Cardiac fibroblast (primary cell): ENCODE measurements at regions not wholly inside any gene's neighbourhood (a gene's known extent, or its start where the extent isn't known, plus 50 kb on each side); places are given as distances from the start of the nearest gene placed in this dataset.
"Not testable (repeated sequence)": the region's sequence is repeated elsewhere in the genome, so short reads cannot be mapped to it uniquely, and the experiment has no call there.

Experiments used
- DNase-seq, 2 donors: peaks; one replicate each; pipeline versions ENCODE4 v3.0.0 to v3.0.0-alpha.2; 2010; ENCODE audit warnings: low read depth in 2 of 2
- H3K4me3 ChIP-seq, 2 donors: replicated peaks in 1 of 2; 1 replicate in 1 of 2; 2 replicates in 1 of 2; pipeline ENCODE4 v1.5.1; 2011; ENCODE audit warnings: low read depth in 2 of 2, low read length in 2 of 2, mild to moderate bottlenecking in 2 of 2, moderate library complexity in 1 of 2
- TF ChIP-seq, protein P1 (sequence below): IDR thresholded peaks from one replicate; pipeline ENCODE4 v1.5.1; 2011; ENCODE audit warnings: low read depth, mild to moderate bottlenecking, low read length, inconsistent platforms

DNA sequence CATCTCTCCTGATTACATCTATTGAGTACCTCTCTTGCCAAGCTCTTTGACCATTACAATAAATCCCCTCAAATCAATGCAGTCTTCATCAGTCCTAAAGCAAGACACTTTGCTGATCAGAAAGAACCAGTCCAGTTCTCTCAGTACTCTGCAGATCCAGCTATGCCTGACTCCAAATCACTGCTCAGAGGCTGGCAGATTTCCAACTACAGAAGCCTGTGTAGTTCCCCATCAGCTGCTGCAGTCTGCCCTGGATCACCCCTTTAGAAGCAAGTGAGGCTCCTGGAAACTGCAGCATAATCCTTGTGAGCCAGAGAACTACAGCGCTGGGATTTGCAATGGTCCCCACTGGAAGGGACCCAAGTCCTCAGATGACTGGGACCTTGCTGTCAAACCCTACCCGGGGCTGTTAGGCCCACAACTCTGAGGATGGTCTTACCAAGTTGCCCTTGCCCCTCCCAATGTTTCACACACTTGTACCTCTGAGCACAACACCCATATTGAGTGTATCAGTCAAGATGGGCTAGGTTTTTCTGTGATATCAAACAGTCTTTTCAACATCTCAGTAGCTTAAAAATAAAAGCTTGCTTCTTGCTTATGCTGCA is 81.9 kb upstream of the TOPAZ1 start:
- no peak overlapping the region for H3K4me3 ChIP-seq
- TF ChIP-seq, protein P1, sequence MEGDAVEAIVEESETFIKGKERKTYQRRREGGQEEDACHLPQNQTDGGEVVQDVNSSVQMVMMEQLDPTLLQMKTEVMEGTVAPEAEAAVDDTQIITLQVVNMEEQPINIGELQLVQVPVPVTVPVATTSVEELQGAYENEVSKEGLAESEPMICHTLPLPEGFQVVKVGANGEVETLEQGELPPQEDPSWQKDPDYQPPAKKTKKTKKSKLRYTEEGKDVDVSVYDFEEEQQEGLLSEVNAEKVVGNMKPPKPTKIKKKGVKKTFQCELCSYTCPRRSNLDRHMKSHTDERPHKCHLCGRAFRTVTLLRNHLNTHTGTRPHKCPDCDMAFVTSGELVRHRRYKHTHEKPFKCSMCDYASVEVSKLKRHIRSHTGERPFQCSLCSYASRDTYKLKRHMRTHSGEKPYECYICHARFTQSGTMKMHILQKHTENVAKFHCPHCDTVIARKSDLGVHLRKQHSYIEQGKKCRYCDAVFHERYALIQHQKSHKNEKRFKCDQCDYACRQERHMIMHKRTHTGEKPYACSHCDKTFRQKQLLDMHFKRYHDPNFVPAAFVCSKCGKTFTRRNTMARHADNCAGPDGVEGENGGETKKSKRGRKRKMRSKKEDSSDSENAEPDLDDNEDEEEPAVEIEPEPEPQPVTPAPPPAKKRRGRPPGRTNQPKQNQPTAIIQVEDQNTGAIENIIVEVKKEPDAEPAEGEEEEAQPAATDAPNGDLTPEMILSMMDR, result no peak
- DNase-seq, result no peak

DNA sequence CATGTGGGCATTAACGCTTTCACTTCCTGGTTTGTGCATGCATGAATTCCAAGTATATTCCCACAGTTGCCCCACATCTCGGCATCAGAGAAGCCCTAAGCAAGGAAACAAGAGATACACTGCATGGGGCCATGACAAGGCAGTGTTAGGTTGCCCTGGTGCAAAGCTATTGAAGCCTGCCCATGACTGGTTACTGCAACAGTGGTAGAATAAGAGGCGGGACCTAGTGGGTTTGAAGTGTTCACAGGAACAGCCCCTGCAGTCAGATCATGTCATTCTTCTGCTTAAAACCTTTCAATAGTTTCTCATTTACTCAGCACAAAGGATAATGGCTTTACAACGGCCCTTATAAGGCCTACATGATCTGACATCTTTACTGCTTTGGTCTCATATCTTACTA is 80.9 kb upstream of the TOPAZ1 start:
- H3K4me3 ChIP-seq, result no peak overlapping the region
- no peak for DNase-seq
- TF ChIP-seq, protein P1, result no peak

DNA sequence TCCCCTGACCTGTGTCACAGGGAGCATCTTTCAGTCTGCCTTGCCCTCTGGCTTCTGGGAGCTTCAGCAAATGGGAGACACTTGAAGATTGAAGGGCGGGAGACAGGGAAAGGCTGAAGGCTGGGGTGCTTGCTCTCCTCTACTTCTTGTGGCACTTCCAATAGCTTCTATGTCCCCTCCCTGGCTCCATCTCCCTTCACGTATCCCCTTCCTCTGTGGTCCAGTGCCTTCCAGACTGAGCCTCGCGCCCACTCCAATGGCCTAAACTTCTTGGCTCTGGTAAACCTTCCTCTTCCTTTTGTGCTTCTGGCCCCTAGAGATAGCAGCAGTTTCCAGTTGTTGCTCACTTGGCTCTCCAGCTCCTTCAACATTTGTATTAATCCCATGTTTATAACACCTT is 69.8 kb upstream of the TOPAZ1 start:
- H3K4me3 ChIP-seq, result no peak overlapping the region
- TF ChIP-seq, protein P1, result no peak
- DNase-seq, result no peak

DNA sequence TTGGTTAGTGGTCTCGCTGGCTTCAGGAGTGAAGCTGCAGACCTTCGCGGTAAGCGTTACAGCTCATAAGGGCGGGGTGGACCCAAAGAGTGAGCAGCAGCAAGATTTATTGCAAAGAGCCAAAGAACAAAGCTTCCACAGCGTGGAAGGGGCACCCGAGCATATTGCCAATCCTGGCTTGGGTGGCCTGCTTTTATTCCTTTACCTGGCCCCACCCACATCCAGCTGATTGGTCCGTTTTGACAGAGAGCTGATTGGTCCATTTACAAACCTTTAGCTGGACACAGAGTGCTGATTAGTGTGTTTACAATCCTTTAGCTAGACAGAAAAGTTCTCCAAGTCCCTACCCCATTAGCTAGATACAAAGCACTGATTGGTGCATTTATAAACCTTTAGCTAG is 69.0 kb upstream of the TOPAZ1 start:
- not testable (repeated sequence) for DNase-seq, H3K4me3 ChIP-seq

DNA sequence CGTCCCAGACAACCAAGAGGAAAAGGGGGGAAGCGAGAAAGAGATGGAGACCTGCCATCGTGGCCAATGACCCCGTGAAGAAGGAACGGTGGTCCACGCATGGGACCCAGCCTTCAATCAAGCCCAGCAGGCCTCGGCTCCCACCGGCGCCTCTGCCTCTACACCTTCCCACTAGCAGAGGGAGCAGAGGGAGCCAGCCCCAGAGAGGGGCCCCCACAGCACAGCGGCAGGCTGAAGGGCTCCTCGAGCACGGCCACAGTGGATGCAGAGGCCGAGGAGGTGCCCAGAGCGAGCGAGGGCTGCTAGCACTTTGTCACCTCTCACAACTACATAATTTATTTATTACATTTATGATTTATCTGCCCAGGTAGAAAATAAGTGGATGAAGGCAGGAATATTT is 68.4 kb upstream of the TOPAZ1 start:
- DNase-seq, result no peak
- TF ChIP-seq, protein P1, result no peak
- no peak overlapping the region for H3K4me3 ChIP-seq

DNA sequence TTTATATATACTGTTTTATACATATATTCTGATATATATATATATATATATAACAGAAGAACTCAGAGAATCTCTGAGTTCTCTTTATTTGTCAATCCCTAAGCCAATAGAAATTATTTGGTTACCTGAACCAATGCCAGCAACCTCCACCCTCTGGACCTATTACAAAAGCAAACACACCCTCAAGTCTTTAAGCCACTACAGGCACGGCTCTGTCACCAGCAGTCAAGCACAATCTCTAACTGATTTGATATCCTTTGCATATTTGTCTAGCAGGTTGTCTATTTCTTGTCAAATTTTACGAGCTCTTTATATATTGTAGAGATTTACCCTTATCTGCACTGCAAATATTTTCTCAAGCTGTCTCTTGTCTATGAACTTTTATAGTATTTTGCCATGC is 66.6 kb upstream of the TOPAZ1 start:
- no peak for DNase-seq
- H3K4me3 ChIP-seq, result no peak overlapping the region
- TF ChIP-seq, protein P1, result no peak

DNA sequence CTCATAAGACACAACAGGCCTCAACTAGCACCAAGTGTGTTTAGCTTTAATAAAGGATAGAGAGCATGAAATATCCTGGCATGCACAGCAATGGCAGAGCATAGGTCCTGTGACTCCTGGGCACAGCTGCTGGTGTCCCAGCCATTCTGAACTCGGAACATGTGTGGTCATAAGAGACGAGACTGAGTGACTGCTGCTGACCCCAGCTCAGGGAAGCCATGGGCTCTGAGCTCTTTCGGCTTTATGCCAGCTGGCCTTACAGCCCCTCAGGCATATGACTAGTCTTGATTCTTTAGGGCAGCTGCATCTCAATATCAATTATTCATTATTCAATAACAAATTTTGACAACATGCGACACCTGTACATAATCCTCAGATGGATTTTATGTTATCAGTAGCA is 62.4 kb upstream of the TOPAZ1 start:
- TF ChIP-seq, protein P1, result no peak
- H3K4me3 ChIP-seq, result no peak overlapping the region
- DNase-seq, result no peak
